ENCODE measurements at regions not wholly inside any gene's neighbourhood (a gene's known extent, or its start where the extent isn't known, plus 50 kb on each side); places are given as distances from the start of the nearest gene placed in this dataset.

DNA sequence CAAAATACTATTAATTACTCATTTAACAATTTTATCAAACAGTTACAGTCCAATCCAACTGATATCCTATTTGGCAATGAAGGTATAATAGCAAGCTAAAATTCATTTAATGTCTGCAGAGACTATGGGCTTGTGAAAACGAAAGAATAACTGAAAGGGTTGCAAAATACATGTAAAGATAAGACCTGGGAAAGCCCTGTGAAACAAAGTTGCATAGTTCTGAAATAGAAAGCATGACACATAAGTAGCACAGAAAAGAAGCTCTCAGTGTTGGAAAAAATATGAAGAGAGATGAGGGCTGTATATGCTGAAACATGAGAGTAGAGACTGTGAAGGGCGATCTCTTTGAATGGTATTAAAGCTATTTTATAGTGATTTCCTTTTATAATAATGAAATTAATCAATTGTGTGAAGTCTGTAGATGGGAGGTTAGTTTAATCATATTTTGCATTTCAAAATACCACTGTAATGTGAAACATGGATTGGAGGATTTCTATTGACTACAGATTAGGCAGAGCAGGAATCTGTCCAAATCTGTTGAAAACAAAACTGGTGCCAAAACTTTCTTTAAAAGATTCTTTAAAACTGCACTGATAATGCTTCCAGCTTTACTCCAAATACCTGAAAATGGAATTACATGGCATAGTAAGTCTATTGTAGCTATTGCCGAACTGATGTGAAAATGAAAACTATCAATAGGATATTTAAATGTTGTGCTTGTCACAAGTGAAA lies 1518.9 kb upstream of the B3GALT2 start:
- Histone ChIP-seq H3K4me1 (ENCODE audit: control insufficient read depth in 1 of 2, insufficient read depth in 2 of 2, low read length in 2 of 2) (no peaks in the 10 kb centered on the region), H3K4me2 (ENCODE audit: low read length) (no peak overlapping the region), H3K9me3 (ENCODE audit: control insufficient read depth in 1 of 2, insufficient read depth in 1 of 2, low read depth in 1 of 2, low read length in 2 of 2) (no peaks in the 10 kb centered on the region), H3K4me3 (replicated peaks in 1 of 2; ENCODE audit: low read depth in 1 of 2, low read length in 2 of 2) (no peak overlapping the region), H3K36me3 (ENCODE audit: control insufficient read depth in 1 of 2, insufficient read depth in 2 of 2, low read length in 2 of 2) (no peaks in the 10 kb centered on the region), H4K20me1 (ENCODE audit: insufficient read depth) (no peaks in the 10 kb centered on the region), H3K27me3 (ENCODE audit: insufficient read depth, low read length) (no peaks in the 10 kb centered on the region), H3K9ac (ENCODE audit: low read length) (no peak overlapping the region), H2AFZ (ENCODE audit: low read depth, low read length, poor library complexity, severe bottlenecking) (no peak overlapping the region), H3K9me2 (ENCODE audit: insufficient read depth) (no peaks in the 10 kb centered on the region), H3K79me2 (ENCODE audit: insufficient read depth, low read length) (no peaks in the 10 kb centered on the region), H3K27ac (ENCODE audit: low read depth, low read length) (no peak overlapping the region)
- ChIA-PET RAD21 (ENCODE audit: low non-redundant PET in 1 of 2, low total read pairs in 2 of 2, uncharacterized antibody in 2 of 2, unreplicated experiment in 2 of 2) (no interaction called here), CTCF (no interaction called here), POLR2A (no interaction called here)
- intact Hi-C loops (cut with micrococcal nuclease): no loop called here
- ATAC-seq (no peak), DNase-seq (ENCODE audit: low read depth, low spot score) (no peak)
- TF ChIP-seq MAX (IDR thresholded peaks at IDR 0.05) (no peak), CEBPB (IDR thresholded peaks at IDR 0.05; ENCODE audit: low read depth) (no peak), CBX3 (IDR thresholded peaks at IDR 0.05; ENCODE audit: low read depth) (no peak)
- no TSS peak for BruUV-seq (replicated peaks)

GRCh38 chr1:194698908-194699318 lies 1512.5 kb upstream of the B3GALT2 start:
- no peaks in the 10 kb centered on the region for H3K9me2 ChIP-seq (ENCODE audit: insufficient read depth)
- no peak overlapping the region for H3K27ac ChIP-seq (ENCODE audit: low read depth, low read length)
- no peak for ATAC-seq
- no peaks in the 10 kb centered on the region for H3K79me2 ChIP-seq (ENCODE audit: insufficient read depth, low read length)
- ChIA-PET RAD21 (ENCODE audit: low non-redundant PET in 1 of 2, low total read pairs in 2 of 2, uncharacterized antibody in 2 of 2, unreplicated experiment in 2 of 2) (no interaction called here), POLR2A (no interaction called here), CTCF (no interaction called here)
- no peak overlapping the region for H3K4me3 ChIP-seq (replicated peaks in 1 of 2; ENCODE audit: low read depth in 1 of 2, low read length in 2 of 2)
- no peak for TF ChIP-seq EZH2 (IDR thresholded peaks at IDR 0.05)
- no peak for TF ChIP-seq TCF7L2 (IDR thresholded peaks at IDR 0.05; ENCODE audit: borderline replicate concordance, extremely low read depth, insufficient read depth, insufficient read length)
- TF ChIP-seq CEBPB (IDR thresholded peaks at IDR 0.05; ENCODE audit: low read depth): no peak
- TF ChIP-seq ZBTB33 (IDR thresholded peaks at IDR 0.05; ENCODE audit: extremely low read depth, insufficient replicate concordance, low read length): no peak
- TF ChIP-seq ELF1 (IDR thresholded peaks at IDR 0.05; ENCODE audit: borderline replicate concordance, low read depth): no peak
- TF ChIP-seq SRF (IDR thresholded peaks at IDR 0.05; ENCODE audit: low read depth): no peak
- no peak for TF ChIP-seq REST (IDR thresholded peaks at IDR 0.05; ENCODE audit: low read depth)
- TF ChIP-seq EGR1 (IDR thresholded peaks at IDR 0.05; ENCODE audit: low read depth): no peak
- no peak for TF ChIP-seq RAD21 (IDR thresholded peaks at IDR 0.05; ENCODE audit: low read depth)
- no peak for TF ChIP-seq SP1 (IDR thresholded peaks at IDR 0.05; ENCODE audit: low read depth)
- no peak for TF ChIP-seq ZNF274 (IDR thresholded peaks at IDR 0.05; ENCODE audit: low read depth, low read length)
- TF ChIP-seq MAX (IDR thresholded peaks at IDR 0.05): no peak
- H3K9ac ChIP-seq (ENCODE audit: low read length): no peak overlapping the region
- H3K27me3 ChIP-seq (ENCODE audit: insufficient read depth, low read length): no peaks in the 10 kb centered on the region
- H3K36me3 ChIP-seq (ENCODE audit: control insufficient read depth in 1 of 2, insufficient read depth in 2 of 2, low read length in 2 of 2): no peaks in the 10 kb centered on the region
- intact Hi-C loops (cut with micrococcal nuclease): no loop called here
- BruUV-seq (replicated peaks): no TSS peak
- no peak overlapping the region for H3K4me2 ChIP-seq (ENCODE audit: low read length)
- DNase-seq (ENCODE audit: low read depth, low spot score): no peak
- no peaks in the 10 kb centered on the region for H3K9me3 ChIP-seq (ENCODE audit: control insufficient read depth in 1 of 2, insufficient read depth in 1 of 2, low read depth in 1 of 2, low read length in 2 of 2)
- no peaks in the 10 kb centered on the region for H4K20me1 ChIP-seq (ENCODE audit: insufficient read depth)
- H2AFZ ChIP-seq (ENCODE audit: low read depth, low read length, poor library complexity, severe bottlenecking): no peak overlapping the region
- H3K4me1 ChIP-seq (ENCODE audit: control insufficient read depth in 1 of 2, insufficient read depth in 2 of 2, low read length in 2 of 2): no peaks in the 10 kb centered on the region

All from HCT116 (cell line).